ENCODE measurements at regions not wholly inside any gene's neighbourhood (a gene's known extent, or its start where the extent isn't known, plus 50 kb on each side); places are given as distances from the start of the nearest gene placed in this dataset.
"Not testable (repeated sequence)": the region's sequence is repeated elsewhere in the genome, so short reads cannot be mapped to it uniquely, and the experiment has no call there.

GRCh38 chr2:111366641-111367029, 245.9 kb downstream of the BCL2L11 start:
- not testable (repeated sequence) for TF ChIP-seq CTCF (IDR thresholded peaks at IDR 0.05; ENCODE audit: control extremely low read depth in 1 of 3, insufficient read depth in 1 of 3, low read depth in 1 of 3, low read length in 3 of 3); NANOG (IDR thresholded peaks at IDR 0.05; ENCODE audit: insufficient read depth, low read depth, low read length, poor library complexity, severe bottlenecking); CREB1 (IDR thresholded peaks at IDR 0.05); EZH2 (IDR thresholded peaks at IDR 0.05; ENCODE audit: low read depth, low read length, severe bottlenecking); POLR2AphosphoS5 (IDR thresholded peaks at IDR 0.05; ENCODE audit: low read depth, low read length); POLR2A (IDR thresholded peaks at IDR 0.05; ENCODE audit: control extremely low read depth in 1 of 2, low read depth in 2 of 2, low read length in 2 of 2); ZNF274 (IDR thresholded peaks at IDR 0.05; ENCODE audit: borderline replicate concordance, extremely low read depth, low read length); YY1 (IDR thresholded peaks at IDR 0.05; ENCODE audit: low read depth, low read length); JUN (IDR thresholded peaks at IDR 0.05; ENCODE audit: low read depth, low read length)
- TF ChIP-seq, protein P1, sequence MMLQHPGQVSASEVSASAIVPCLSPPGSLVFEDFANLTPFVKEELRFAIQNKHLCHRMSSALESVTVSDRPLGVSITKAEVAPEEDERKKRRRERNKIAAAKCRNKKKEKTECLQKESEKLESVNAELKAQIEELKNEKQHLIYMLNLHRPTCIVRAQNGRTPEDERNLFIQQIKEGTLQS (IDR thresholded peaks at IDR 0.05; ENCODE audit: insufficient read depth, low read depth, low read length), result not testable (repeated sequence)

Data from H1 (cell line).